ENCODE measurements at regions not wholly inside any gene's neighbourhood (a gene's known extent, or its start where the extent isn't known, plus 50 kb on each side); places are given as distances from the start of the nearest gene placed in this dataset.
A peak's percentile ranks its signal among the peaks of the same experiment; 100 is the strongest.
"Not testable (repeated sequence)": the region's sequence is repeated elsewhere in the genome, so short reads cannot be mapped to it uniquely, and the experiment has no call there.

DNA sequence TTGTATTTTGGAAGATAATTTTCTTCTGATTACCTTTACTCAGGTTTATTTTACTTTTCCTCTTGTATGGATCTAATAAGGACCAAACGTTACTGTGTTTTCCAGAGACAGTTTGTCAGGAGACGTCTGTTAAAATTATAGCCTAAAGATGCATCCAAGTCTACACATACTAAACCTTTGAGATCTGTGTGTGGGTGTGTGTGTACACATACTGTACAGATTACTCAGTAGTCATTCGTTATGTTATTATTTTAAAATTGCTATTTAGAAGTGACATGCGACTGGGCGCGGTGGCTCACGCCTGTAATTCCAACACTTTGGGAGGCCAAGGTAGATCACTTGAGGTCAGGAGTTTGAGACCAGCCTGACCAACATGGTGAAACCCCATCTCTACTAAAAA lies 51.6 kb upstream of the CNTLN start:
- no peak for ATAC-seq

DNA sequence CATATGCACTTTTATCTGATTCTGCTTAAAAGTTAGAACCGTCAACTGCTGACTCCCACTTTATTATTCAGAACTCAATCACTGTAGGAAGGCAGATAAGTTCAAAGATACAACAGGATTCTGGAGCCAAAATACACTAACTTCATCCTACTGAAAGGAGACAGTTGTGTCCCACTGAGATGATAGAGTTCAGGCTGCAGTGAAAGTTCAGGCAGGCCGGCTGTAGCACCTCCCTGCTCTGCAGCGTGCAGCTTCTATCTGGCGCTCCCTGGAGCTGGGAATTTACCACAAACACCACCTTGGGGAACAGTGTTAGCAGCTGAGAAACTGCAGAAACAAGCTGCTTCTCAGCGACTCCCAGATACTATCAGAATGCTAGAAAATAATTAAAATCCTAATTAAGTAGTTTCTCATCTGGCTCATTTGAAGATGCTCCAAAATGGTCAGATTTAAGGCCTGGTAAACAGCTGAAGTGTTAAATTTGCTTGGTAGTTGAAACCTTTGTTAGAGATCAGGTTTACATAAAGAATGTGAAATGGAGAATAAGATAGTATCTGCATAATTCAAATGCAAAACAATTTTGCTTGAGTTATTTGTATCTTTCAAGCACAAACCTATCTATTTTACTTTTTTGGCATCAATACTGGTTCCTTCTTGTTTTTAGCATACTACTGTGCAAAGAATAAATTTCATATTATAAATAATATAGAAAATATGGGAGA lies 52.3 kb upstream of the CNTLN start:
- ATAC-seq, result no peak

GRCh38 chr9:17081814-17082213 lies 53.0 kb upstream of the CNTLN start:
- no peak for ATAC-seq

DNA sequence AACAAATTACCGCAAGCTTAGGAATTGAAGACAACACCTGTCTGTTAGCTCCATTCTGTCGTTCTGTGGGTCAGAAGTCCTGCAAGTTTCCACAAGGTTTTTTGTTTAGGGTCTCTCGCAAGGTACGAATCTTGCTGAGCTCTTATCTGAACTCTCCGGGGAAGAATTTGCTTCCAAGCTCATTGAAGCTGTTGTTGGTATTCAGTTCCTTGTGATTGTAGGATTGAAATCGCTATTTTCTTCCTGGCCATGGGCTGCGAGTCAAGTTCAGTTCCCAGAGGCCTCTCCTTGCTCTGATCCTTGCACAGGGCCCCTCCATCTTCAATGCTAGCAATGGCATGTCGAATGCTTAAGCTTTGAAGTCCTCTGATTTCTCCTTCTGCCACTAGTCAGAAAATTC lies 53.5 kb upstream of the CNTLN start:
- no peak for ATAC-seq

DNA sequence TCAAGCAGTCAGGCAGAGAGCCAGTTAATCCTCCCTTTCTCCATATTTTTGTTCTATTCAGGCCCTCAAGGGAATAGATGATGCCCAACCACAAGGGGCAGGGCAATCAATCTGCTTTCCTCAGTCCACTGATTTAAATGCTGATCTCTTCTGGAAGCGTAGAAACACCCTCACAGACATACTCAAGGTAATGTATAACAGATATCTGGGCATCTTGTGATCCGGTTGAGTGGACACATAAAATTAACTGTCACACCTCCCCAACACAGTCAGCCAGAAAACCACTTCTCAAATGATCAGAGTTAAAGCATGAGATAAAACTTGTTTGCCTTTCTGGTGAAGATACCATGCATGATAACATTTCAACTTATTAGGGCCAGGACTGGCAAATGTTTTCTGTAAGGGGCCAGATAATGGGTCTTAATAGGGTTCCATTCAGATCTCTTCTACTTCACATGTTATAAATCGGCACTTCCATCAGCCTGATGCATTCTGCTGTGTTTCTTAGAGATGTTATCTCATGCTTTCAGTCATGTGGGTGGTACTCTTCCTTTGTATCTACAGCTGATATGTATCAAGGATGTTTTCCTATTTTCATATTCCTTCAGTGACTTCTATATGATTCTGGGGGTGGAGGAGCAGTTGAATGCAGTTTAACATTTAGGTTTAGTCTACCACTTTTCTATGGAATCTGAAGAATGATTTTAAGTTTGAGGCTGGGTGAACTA lies 58.9 kb upstream of the CNTLN start:
- ATAC-seq, result no peak

DNA sequence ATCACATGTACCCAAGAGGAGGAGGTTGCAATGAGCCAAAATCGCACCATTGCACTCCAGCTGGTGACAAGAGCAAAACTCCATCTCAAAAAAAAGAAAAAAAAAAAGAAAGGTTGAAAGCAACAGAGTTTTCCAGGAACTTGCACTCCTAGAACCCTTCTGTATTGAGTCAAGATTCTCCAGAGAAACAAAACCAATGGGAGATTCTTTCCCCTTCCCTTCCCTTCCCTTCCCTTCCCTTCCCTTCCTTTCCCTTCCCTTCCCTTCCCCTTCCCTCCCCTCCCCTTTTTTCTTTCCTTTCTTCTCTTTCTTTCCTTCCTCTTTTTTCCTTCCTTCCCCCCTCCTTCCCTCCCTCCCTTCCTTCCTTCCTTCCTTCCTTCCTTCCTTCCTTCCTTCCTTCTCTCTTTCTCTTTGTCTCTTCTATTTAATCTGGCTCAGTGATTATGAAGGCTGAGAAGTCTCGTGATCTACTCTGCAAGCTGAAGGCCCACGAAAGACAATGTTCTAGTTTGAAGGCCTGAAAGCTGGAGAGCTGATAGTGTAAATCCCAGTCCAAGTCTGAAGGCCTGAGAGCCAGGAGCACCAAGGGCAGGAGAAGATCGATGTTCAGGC lies 59.6 kb upstream of the CNTLN start:
- no peak for ATAC-seq

DNA sequence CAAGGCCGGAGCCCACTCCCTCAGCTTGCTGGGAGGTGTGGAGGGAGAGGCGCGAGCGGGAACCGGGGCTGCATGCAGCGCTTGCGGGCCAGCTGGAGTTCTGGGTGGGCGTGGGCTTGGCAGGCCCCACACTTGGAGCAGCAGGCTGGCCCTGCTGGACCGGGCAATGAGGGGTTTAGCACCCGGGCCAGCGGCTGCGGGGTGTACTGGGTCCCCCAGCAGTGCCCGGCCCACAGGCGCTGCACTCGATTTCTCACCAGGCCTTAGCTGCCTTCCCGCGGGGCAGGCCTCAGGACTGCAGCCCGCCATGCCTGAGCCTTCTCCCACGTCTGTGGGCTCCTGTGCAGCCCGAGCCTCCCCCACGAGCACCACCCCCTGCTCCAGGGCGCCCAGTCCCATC lies 62.3 kb upstream of the CNTLN start:
- not testable (repeated sequence) for ATAC-seq

DNA sequence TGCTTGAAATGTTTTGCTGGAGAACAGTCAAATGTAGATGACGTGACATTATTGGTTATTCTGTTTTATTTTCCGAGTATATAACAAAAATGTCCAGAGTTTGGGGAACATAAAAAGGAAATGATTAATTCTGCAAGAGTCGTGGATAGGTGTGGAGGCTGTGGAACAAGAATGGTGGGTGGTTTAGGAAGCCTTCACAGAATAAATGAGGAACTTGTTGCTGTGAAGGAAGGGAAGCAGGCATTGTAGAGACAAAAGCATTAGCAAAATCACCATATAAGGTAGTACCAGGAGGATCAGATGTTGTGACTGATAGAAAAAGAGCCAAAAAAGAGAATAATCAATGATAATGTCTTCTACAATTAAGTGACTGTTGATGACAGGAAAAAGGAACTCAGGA lies 66.2 kb upstream of the CNTLN start:
- no peak for ATAC-seq

DNA sequence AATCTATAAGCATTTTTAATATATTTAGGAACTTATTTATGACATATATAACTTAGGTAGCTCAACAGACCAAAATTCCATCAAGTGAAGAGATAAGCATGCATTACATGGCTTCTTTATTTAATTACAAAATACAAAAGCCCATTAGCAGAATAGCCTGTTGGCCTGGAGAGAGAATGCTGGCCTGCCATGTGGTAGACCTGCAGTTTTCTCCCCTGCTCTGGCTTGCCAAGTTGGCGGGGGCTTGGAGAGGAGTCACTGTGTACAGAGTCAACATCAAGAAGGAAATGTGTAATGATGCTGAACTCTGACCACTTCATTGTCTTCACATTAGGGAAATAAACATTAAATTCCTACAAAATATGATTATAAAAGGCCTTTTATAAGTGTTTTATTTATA lies 69.8 kb upstream of the CNTLN start:
- ATAC-seq, result no peak

DNA sequence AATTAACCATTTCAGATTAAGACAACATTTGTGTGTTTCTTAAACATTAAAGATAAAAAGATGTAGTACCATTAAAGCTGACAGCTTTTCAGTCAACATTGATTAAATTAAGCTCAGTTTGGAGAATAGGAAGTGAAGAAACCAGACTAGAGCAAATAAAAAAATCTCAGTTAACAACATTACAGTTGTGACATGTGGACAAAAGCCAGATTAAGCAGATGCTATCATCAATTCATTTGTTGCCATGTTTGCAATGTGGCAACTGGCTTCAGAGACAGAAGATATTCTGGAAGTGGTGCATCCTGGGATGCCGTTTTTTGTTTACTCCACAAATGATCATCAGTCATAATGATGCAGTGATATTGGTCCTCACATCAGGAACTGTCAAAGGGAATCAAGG lies 70.3 kb upstream of the CNTLN start:
- no peak for ATAC-seq

- ATAC-seq, result peak; percentile 69
Observed at GRCh38 chr9:17063535-17064135, 71.2 kb upstream of the CNTLN start.

DNA sequence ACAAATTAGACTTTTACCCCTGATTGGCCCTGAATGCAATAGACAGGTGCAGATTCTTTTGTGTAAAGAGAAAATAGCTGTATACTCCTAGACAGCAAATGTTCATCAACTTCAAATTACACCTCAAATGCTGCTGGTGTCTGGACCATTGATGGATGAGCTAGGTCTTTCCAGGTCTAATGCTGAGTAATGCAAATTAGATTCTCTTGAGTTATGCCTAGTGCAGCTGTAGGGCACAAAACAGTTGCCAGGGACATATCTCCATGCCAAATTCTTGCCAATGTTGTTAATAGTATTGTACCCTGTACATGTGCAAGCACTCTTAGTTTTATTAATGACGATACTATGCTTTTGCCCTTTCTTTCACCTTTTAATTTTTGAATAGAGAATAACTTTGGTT lies 72.3 kb upstream of the CNTLN start:
- ATAC-seq, result no peak

DNA sequence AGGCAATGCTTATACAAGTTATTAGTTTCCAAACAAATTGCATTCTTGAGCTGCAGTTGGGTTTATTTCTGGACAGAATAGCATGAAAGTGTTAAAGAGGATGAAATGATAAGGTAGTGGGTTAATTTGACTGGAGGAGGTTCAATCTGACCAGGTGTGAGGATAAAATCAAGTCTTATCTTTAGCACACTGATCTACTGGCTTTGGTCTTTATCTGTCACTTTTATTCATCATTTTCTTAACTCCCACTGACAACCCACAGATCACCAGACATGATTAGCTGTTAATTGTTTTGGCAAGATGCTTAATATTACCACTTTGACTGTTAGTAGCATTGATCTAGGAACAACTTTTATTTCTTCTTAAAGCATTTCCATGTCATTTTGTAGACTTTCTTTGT lies 74.4 kb upstream of the CNTLN start:
- ATAC-seq, result no peak

GRCh38 chr9:17059465-17059864 lies 75.4 kb upstream of the CNTLN start:
- ATAC-seq, result no peak

- no peak for ATAC-seq
Observed at GRCh38 chr9:17057729-17058128, 77.1 kb upstream of the CNTLN start.

GRCh38 chr9:17052626-17053025 lies 82.2 kb upstream of the CNTLN start:
- no peak for ATAC-seq

DNA sequence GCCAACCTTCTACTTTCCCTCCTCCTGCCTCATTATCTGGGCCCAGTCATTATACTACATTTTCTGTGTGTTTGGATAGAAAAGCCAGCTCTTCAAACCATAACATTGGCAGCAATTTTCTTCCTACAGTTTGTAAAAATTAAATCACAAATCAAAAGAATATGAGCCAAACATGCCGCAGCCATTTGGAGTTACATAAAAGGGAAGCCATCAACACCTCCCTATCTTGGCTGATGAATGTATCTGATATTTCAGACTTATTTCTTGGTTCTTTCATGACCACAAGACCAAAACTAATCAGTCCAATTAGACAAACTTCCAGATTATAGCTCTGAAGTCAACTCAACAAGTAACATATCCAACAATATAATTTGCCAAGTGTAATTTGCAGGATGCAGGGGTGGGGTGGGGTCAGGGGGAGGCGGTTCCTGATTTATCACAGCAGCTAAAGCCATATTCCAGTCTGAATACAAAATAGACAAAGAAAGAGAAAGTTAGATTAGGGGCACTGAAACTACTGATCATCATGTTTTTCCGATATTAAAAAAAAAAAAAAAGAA lies 89.4 kb upstream of the CNTLN start:
- no peak for ATAC-seq

- ATAC-seq, result no peak
Observed at GRCh38 chr9:17031546-17031945, 103.3 kb upstream of the CNTLN start.

GRCh38 chr9:17025281-17025680 lies 109.6 kb upstream of the CNTLN start:
- no peak for ATAC-seq

- ATAC-seq, result no peak
Observed at GRCh38 chr9:17024129-17024528, 110.7 kb upstream of the CNTLN start.

DNA sequence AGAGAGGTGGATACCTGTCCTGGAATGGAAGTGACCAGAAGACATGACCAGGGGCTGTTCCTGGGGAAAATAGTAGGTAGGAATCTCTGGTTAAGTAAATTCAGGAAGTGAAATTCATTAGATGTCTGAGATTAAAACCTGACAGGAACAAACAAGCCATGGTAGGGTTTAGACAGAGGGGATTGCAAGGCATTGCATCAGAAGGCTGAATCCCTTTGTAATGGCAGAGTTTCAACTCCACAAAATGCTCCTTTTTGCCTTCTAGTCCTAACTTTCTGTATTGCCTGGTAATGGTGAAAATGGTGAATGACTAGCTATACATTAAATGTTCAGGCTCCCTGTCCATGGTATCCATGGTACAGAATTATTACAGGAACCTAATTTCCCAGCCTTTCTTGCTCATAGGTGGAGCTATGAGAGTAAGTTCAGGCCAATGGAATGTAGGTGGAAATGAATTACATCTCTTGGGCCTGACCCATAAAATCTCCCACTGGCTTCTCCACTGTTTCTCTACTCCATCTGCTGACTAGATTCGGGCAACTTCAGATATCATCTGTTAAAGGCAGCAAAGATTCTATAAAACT lies 113.4 kb upstream of the CNTLN start:
- ATAC-seq, result no peak

GRCh38 chr9:17019398-17019797 lies 115.4 kb upstream of the CNTLN start:
- ATAC-seq, result peak; percentile 69
